ENCODE measurements at regions not wholly inside any gene's neighbourhood (a gene's known extent, or its start where the extent isn't known, plus 50 kb on each side); places are given as distances from the start of the nearest gene placed in this dataset.
"Not testable (repeated sequence)": the region's sequence is repeated elsewhere in the genome, so short reads cannot be mapped to it uniquely, and the experiment has no call there.

- in situ Hi-C loops (cut with MboI; ENCODE audit: low sequenced_read_pairs, unreplicated experiment): no loop called here
- TF ChIP-seq CTCF (IDR thresholded peaks at IDR 0.05; ENCODE audit: borderline replicate concordance, control extremely low read depth, extremely low read depth, insufficient read depth, missing control alignments): no peak
- no peak for DNase-seq (ENCODE audit: low spot score)
Measured at GRCh38 chr1:83318366-83318765, 680.6 kb downstream of the TTLL7 start.

- not testable (repeated sequence) for DNase-seq (ENCODE audit: low spot score)
Measured at GRCh38 chr1:83315446-83315845, 683.5 kb downstream of the TTLL7 start.

GRCh38 chr1:83310161-83310560 lies 688.8 kb downstream of the TTLL7 start:
- in situ Hi-C loops (cut with MboI; ENCODE audit: low sequenced_read_pairs, unreplicated experiment): not testable (repeated sequence)

More at GRCh38 chr1:83315446-83315845, 683.5 kb downstream of the TTLL7 start:
- in situ Hi-C loops (cut with MboI; ENCODE audit: low sequenced_read_pairs, unreplicated experiment): not testable (repeated sequence)

DNA sequence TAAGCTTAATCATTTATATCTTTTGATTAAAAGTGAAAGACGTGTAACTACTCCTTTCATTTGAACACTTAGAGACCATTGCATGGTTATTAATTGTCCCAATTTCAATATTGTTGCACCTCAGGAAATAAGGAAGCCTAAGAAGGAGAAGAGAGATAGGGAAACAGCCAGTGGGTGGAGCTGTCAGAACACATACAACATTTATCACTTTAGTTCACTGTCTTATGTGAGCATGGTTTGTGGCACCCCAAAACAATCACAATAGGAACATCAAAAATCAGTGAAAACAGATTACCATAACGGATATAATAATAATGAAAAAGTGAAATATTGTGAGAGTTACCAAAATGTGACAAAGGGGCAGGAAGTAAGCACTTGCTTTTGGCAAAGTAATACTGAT lies 689.9 kb downstream of the TTLL7 start:
- in situ Hi-C loops (cut with MboI; ENCODE audit: low sequenced_read_pairs, unreplicated experiment); DNase-seq (ENCODE audit: low spot score): not testable (repeated sequence)

More at GRCh38 chr1:83310161-83310560, 688.8 kb downstream of the TTLL7 start:
- DNase-seq (ENCODE audit: low spot score): not testable (repeated sequence)

GRCh38 chr1:83306811-83307210 lies 692.1 kb downstream of the TTLL7 start:
- in situ Hi-C loops (cut with MboI; ENCODE audit: low sequenced_read_pairs, unreplicated experiment); DNase-seq (ENCODE audit: low spot score): not testable (repeated sequence)

DNA sequence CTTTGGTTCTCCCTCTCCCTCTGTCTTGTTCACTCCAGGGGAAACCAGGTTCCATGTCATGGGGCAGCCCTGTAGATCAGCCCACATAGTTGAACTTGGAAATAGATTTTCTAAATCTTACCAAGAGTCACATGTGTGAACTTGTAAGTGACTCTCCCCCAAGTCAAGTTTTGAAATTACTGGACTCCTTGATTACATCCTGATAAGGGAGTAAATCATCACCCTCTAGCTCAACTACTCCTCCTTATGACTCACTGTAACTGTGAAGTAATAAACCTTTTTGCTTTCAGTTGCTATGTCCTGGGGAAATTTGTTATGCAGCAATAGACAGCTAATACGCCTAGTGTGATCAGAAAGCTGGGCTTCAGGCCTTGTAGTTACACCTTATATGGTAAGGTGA lies 703.3 kb downstream of the TTLL7 start:
- DNase-seq (ENCODE audit: low spot score); in situ Hi-C loops (cut with MboI; ENCODE audit: low sequenced_read_pairs, unreplicated experiment): not testable (repeated sequence)

DNA sequence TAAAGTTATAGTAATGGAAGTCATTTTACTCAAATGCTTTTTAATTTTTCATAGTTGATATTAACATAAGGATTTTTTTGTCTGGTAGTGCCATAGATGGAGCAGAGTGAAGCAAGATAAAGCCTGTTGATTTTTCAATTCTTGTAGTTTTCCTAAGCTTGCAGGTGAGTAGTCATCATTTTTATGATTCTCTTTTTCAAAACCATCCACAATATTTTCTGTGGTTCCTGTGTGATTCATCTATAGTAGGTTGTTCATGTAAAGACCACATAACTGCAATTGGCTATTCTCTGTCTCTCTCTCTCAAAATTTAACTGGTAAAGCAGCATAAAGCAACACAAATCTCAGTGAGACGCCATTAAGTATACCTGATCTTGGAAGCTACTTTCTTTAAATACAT lies 711.5 kb downstream of the TTLL7 start:
- DNase-seq (ENCODE audit: low spot score); in situ Hi-C loops (cut with MboI; ENCODE audit: low sequenced_read_pairs, unreplicated experiment): not testable (repeated sequence)

GRCh38 chr1:83274656-83275055 lies 724.3 kb downstream of the TTLL7 start:
- in situ Hi-C loops (cut with MboI; ENCODE audit: low sequenced_read_pairs, unreplicated experiment); DNase-seq (ENCODE audit: low spot score): not testable (repeated sequence)

DNA sequence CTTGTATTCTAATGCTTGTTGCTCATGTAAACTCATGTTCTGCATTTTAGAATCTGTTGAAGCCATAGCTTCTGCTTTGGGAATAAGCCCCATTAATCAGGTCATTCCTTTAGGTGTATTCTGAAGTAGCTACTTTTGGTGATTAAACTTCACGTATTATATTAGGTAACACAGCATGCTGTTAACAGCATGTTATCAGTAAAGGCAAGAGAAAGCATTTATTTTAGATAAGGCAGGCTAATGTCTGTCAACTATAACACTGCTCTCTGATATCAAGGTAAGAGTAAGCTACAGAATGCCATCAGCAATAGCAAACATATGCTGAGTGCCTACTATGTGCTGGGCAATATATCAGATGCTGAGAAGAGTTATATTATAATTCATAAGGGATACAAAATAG lies 726.4 kb downstream of the TTLL7 start:
- in situ Hi-C loops (cut with MboI; ENCODE audit: low sequenced_read_pairs, unreplicated experiment); DNase-seq (ENCODE audit: low spot score): not testable (repeated sequence)

DNA sequence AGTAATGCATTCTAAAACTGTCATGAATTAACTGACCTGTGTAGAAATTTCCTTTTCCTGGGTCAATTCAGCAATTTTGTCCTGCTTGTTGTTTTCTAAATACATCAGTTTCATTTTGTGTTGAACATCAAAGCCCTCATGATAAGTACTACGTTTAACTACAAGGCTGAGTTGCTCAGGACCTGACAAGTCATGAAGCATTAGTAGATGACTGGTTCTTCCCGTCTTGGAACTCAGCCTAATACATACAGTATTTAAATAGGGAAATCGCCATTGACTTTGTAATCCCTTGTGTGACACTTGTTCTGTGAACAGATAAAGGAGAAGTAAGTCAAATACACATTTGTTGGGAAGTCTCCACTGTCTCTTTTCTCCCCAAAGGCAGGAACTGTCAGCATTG lies 727.1 kb downstream of the TTLL7 start:
- DNase-seq (ENCODE audit: low spot score); in situ Hi-C loops (cut with MboI; ENCODE audit: low sequenced_read_pairs, unreplicated experiment): not testable (repeated sequence)

GRCh38 chr1:83270801-83271200 lies 728.1 kb downstream of the TTLL7 start:
- DNase-seq (ENCODE audit: low spot score); in situ Hi-C loops (cut with MboI; ENCODE audit: low sequenced_read_pairs, unreplicated experiment): not testable (repeated sequence)

DNA sequence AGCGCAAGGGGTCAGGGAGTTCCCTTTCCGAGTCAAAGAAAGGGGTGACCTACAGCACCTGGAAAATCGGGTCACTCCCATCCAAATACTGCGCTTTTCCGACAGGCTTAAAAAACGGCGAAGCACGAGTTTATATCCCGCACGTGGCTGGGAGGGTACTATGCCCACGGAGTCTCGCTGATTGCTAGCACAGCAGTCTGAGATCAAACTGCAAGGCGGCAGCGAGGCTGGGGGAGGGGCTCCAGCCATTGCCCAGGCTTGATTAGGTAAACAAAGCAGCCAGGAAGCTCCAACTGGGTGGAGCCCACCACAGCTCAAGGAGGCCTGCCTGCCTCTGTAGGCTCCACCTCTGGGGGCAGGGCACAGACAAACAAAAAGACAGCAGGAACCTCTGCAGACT lies 735.1 kb downstream of the TTLL7 start:
- DNase-seq (ENCODE audit: low spot score); in situ Hi-C loops (cut with MboI; ENCODE audit: low sequenced_read_pairs, unreplicated experiment): not testable (repeated sequence)

- DNase-seq (ENCODE audit: low spot score); in situ Hi-C loops (cut with MboI; ENCODE audit: low sequenced_read_pairs, unreplicated experiment): not testable (repeated sequence)
Measured at GRCh38 chr1:83251687-83252086, 747.2 kb downstream of the TTLL7 start.

DNA sequence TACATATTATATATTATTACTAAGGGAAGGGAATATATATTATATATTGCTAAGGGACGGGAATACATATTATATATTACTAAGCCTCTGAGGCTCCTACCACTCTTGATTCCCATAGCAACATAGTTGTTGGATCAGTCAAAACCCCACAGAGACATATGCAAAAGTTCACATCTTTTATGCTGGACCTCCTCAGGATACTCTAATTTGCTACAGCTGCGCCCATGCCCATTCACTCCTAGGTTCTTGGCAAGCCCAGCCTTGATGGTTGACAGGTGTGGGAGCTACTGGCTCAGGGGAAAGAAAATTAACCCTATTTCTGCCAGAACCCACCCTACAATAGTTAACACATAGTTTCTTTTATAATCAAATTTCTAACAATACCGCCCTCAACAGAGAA lies 752.2 kb downstream of the TTLL7 start:
- in situ Hi-C loops (cut with MboI; ENCODE audit: low sequenced_read_pairs, unreplicated experiment); DNase-seq (ENCODE audit: low spot score): not testable (repeated sequence)

GRCh38 chr1:83244832-83245231 lies 754.1 kb downstream of the TTLL7 start:
- in situ Hi-C loops (cut with MboI; ENCODE audit: low sequenced_read_pairs, unreplicated experiment); DNase-seq (ENCODE audit: low spot score): not testable (repeated sequence)

DNA sequence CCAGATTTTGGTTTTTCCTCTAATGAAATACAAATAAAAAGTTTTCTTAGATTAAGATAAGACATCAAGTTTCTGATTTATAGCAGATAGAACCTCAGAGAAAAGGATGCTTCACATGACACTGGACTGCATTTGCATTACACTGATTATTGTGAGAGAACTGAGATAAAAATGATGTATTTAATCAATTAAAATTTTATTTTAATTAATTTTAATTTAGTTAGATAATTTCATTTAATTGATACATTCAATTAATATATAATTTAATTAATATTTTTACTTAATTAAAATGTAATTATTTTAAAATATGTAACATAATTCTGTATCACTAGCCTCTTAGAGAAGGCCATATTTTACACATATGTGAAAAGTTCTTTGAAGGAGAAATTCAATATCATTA lies 759.4 kb downstream of the TTLL7 start:
- in situ Hi-C loops (cut with MboI; ENCODE audit: low sequenced_read_pairs, unreplicated experiment); DNase-seq (ENCODE audit: low spot score): not testable (repeated sequence)

DNA sequence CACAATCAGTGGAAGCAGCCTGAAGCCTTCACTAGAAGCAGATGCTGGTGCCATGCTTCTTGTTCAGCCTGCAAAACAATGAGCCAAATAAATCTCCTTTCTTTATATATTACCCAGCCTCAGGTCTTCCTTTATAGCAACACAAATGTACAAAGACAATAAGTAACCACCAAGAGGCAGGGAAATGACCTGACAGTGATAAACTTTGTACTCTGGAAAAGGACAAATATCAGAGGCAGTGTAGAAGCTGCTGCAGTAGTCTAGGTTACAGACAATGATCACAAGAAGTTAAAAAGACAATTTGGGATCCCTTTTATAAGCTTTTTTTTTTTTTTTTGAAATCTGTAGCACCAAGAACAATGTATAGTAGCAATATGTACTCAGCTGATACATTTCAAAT lies 760.3 kb downstream of the TTLL7 start:
- in situ Hi-C loops (cut with MboI; ENCODE audit: low sequenced_read_pairs, unreplicated experiment); DNase-seq (ENCODE audit: low spot score): not testable (repeated sequence)

DNA sequence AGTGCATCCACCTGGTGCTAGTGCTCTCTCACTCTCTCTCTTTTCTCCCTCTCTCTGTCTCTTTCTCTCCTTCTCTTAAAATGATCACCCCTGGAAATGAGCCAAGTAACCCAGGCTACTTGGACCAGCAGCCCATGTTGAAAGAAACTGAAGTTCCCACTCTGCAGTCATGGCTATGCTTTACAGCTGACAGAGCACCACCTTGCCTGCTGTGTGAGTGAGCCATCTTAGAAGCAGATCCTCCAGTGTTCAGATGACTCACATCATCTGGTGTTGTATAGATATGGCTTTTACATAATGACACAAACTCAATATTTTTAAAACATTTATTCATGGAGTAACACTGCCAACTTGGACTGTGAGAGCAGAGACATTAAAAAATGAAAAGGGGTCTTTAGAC lies 779.1 kb downstream of the TTLL7 start:
- in situ Hi-C loops (cut with MboI; ENCODE audit: low sequenced_read_pairs, unreplicated experiment); DNase-seq (ENCODE audit: low spot score): not testable (repeated sequence)

- in situ Hi-C loops (cut with MboI; ENCODE audit: low sequenced_read_pairs, unreplicated experiment); DNase-seq (ENCODE audit: low spot score): not testable (repeated sequence)
Measured at GRCh38 chr1:83218036-83218716, 780.8 kb downstream of the TTLL7 start.
